ENCODE measurements at regions not wholly inside any gene's neighbourhood (a gene's known extent, or its start where the extent isn't known, plus 50 kb on each side); places are given as distances from the start of the nearest gene placed in this dataset.

DNA sequence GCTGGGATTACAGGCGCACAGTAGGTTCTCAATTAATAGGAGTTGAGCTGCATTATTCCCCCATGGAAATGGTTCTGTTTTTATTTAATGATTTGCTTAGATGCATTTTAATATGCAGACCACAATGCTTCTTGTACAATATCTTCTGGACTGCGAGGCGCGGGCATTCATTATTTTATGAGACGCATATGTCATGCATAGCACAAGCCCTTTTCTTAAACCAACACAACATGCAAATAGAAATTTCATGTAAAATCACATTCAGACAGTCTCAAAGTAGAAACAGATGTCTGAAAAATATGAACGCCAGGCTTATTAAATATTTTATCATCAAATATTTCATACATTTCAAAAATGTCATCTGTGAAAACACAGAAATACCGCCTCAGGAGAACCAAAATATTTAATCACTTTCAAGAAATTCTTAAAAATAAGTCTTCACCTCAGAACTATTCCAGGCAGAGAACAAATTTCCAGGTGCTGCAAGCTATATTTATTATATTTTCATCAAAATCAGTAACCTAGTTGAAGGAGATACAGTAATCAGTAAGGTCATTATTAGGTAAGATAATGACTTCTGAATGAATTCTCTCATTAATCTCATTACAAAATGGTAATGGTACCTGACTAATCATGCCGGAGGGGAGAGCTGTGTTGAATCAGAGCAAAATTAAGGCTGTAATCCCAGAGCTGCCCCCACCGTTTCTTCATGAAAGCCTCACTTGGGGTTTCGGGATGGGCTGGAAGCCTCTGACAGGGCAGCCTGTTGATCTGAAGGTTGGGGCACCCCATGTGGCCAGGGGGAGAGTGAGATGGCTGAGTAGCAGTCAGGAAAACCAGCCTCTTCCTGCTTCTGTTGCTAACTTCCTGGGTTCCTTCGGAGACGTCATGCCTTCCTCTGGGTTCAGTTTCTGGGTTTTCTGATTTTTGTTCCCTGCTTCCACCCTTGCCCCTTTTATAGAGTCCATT lies 133.9 kb upstream of the ZNF618 start:
- no peak for DNase-seq (ENCODE audit: low spot score)

DNA sequence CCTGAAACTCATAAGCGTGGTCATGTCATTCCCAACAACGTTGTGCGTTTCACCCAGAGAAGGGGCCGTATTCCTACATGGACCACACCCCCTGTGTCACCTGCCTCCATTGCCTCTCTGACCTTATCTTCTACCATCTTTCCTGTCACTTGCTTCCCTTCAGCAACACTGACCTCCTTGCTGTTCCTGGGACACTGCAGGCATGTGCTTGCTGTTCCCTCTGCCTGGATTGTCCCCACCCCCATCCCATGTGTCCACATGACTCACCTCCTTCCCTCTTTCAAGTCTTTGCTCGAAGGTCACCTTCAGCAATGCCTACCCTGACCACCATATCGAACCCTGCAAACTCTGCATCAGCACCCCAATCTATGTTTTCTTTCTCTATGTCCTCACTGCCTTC lies 133.2 kb upstream of the ZNF618 start:
- DNase-seq (ENCODE audit: low spot score), result no peak

DNA sequence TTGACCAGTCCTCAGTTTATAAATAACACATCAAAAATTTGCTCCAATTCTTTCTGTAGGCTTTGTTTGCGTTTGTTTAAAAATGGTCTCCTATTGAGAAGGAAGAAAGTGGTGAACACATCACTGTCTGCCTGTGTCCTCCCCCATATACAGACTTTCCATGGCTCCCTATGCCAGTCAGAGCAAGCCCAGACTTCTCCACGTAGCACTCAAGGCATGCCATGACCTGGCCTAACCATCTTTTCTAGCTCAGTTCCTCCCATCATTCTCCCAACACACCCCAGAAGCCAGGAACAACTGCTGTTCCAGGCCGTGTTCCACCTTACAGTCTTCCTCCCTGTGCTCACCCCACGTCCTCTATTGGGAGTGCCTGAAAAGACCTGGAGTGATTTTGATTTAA lies 129.6 kb upstream of the ZNF618 start:
- no peak for DNase-seq (ENCODE audit: low spot score)

DNA sequence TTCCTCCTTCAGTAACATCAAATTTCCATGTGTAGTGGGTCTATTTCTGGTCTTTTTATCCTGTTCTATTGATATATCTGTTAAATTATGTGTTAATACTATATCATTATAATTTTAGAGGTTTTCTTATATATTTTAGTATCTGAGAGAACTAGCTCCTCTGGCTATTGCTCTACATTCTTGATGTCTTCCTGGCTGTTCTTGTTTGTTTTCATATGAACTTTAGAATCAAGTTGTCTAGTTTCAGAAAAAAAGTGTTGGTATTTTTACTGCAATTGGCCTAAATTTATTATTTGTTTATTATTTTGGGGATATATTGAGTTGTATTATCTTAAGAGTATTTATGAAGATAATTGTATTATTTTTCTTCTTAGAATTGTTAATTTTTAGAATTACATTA lies 128.0 kb upstream of the ZNF618 start:
- no peak for DNase-seq (ENCODE audit: low spot score)

DNA sequence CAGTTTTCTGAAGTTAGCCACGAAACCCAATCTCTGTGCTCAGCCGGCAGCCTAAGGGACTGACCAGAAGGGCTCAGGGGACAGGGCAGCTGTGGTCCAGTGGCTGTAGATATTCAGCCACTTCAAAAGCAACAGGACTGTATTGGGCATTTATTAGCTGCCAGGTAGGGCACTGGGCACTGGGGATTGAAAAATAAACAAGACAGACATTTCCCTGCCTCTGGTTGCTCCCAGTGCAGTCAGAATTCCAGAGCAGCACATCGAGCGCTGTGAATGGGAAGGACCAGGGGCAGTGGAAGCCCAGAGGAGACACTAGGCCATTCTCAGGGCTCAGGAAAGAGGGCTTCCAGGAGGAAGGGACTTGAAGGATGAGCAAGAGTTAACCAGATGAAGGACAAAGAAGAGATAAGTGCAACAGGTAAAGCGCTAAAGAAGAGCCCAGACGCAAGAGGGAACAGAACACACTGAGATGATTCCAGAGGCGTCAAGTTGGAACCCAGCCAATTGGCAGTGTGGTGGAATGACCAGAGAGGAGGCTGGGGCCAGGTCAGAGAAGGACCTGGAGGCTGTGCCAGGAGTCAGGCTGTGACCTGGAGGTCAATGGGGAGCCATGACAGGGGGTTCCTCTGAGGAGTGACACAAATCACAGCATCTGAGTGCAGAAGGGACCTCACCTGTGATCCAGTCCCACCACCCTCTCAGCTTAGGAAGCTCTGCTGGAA lies 122.5 kb upstream of the ZNF618 start:
- no peak for DNase-seq (ENCODE audit: low spot score)

DNA sequence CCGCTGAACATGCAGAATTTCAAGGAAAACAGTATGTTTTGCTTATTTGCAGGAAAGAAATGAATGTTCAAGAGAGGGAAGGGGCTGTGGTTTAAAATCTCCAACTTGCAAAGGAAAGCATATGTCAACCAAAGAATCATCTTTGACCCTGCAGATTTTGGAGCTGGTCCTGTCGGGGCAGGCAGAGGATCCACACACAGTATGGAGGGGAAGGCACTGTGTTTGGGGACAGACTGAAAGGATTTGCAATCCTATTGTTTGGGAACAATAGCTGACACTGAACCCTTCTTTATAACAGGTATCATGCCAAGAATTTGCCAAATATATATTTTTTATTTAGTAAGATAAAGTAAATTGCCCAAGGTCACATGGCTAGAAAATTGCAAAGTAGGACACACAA lies 121.4 kb upstream of the ZNF618 start:
- no peak for DNase-seq (ENCODE audit: low spot score)

DNA sequence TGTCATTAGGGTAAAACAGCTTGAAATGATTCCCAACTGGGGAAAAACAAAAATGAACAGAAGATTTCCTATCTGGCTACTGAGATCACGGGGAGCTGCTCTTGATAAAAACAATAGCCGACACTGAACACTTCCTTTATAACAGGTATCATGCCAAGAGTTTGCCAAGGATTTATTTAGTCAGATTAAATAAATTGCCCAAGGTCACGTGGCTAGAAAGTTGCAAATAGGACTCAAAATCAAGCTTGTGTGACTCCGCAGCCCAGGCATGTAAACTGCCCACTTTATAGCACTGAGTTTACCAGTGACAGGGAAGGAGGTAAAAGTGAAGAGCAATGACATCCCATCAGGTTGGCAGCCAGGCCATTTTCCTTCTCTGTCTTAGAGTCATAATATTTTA lies 120.7 kb upstream of the ZNF618 start:
- no peak for DNase-seq (ENCODE audit: low spot score)

DNA sequence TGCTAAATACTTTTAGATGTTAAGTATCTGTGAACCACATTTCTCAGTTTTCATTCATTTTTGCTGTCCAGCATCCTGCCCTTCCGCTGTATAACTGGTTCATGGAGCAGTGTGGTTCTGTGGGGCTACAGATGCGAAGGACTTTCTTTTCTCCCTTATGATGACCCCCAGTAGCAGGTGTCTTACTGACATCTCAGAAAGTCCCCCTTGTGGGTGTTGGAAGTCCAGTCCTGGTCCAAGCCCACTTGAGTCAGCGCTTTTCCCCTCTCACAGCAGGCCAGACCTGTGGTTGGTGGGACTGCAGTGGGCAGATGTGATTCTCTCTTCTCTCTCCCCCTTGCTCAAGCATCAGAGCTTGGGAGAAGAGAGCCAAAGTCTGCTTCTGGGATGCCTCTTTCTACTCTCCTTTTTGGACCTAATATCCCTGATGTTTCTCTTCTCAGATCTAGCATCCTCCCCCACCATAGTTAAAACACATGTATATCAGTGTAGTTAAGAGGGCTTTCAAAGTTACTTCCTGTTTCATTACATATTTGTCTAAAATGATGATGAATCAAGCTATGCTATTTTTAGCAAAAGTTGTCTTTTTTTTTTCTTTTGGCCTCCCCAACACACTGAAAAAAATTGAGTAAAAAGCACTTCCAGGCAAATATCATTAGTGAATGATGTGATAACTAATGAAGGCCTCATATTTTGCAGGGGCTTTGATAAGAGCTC lies 119.5 kb upstream of the ZNF618 start:
- no peak for DNase-seq (ENCODE audit: low spot score)

DNA sequence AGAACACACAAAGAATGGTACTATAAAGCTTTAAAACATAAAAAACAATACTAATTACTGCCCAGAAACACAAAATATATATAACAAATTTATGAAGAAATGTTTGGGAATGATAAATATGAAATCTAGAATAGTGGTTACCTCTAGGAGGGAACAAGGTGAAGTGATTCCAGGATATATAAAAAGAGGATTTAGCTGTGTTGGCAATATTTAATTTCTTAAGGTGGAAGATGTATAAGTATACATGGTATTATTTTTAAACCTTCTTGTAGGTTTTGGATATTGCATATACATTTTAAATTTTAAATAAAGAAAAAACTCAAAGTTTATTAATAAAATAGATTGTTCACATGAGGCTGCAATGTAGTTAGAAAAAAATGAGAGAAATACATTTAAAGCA lies 112.7 kb upstream of the ZNF618 start:
- DNase-seq (ENCODE audit: low spot score), result no peak

DNA sequence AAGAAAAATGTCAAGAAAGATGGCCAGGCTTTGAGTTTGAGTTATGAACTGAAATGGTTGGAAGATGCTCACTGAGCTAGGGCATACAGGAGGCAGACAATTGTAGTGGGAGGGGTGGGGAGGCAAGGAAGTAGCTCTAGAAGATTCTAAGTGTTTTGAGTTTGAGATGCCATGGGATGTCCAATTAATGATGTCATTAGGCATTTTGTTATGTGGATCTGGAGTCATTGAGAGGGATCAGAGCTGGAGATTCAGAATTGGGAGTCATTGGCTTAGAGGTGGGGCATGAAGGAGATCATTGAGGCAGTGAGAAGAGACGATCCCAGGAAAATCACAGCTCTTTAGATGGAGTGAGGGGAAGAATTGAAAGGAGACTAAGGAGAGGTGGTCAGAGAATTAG lies 111.5 kb upstream of the ZNF618 start:
- no peak for DNase-seq (ENCODE audit: low spot score)

DNA sequence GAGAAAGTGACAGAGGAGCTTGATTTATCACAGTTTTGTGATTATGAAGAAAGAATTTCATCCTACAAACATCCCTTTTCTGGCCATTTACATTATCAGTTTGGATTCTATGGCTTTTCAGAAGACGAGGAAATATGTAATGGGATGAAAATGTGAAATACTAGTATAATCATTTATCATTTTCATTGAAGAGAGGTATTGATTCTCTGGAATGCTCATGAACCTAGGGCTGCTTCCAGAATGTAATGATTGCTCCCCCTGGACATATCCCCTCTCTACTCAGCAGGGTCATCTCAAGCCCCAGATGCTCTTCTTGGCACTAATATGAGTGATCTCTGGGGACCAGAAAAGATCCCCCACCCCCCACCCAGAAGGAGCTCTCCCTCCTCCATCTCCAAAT lies 106.7 kb upstream of the ZNF618 start:
- DNase-seq (ENCODE audit: low spot score), result no peak

DNA sequence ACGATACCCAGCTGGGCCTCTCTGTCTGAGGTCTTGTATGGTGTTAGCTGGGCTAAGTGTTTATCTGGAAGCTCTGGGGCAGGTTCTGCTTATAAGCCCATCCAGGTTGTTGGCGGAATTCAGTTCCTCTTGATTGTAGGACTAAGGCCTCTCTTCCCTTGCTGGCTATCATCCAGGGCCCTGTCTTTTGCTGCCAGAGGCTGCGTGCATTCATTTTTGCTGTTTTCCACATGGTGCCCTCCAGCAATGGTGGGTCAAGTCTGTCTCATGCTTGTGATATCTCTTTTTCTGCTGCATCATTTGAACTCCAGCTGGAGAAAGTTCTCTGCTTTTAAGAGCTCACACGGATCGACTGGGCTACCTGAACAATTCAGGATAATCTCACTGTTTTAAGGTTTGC lies 105.7 kb upstream of the ZNF618 start:
- DNase-seq (ENCODE audit: low spot score), result no peak

DNA sequence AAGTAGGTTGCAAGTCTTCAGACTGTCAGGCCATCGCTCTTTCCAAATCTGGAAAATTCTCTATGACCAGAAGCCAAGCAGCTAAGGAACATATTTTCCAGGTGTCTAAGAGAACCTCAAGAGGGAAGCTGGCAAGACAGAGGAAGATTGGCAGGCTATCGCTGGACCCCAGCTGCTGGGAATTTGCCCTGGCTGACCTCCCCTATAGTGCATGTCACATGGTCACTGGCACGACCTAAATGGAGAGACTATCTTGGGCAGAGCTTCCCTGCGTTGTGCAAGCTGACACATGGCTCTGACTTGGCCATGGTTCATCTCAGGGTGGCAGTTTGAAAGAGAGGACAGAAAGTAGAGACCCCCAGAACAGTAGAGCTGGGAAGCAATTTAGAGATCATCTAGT lies 104.9 kb upstream of the ZNF618 start:
- DNase-seq (ENCODE audit: low spot score), result no peak

DNA sequence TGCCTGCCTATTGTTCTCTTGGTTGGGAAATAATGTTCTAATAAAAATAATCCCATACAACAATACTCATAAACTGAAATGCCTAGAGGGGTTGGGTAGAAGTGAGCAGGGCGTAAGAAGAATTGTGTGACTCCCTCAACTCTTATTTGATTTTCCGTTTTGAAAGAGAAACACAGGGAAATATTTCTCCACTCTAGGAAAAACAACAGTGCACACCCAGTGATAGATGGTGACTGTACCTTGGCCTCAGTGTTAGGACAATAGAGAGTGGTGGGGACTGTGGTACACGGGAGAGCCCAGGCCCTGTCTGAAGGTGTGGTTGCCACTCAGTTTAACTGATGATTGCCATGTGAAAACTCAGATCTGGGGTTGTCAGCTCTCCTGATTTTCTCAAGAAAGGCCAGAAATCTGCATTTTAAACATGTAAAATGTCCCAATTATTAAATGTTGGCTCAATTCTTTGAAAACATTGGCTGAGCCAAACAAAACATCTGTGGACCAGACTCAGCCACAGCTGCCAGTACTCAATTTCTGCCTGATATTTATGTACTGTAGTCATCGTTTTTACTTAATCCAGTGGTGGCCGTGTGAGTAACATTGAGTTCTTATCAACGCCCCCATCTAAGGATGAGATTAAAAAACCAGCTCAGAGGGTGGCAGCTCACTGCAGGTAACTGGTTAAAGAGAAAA lies 103.8 kb upstream of the ZNF618 start:
- no peak for DNase-seq (ENCODE audit: low spot score)

DNA sequence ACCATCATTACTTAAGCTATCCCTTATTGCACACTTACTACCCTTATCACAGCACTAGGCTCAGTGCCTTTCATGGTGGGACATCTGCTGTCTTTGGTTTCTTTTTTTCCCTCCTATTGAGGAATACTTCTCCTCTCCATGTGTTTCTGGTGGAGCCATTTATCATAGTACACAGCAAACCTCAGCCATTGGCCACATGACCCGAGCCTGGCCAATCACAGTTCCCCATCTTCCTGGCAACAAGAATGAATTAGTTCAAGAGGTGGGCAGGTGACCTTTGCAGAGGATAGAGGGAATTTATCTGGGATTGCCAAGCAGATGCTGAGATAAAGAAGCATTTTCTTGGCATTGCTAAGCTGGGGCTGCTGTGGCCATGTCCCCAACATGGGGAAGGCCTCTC lies 101.1 kb upstream of the ZNF618 start:
- no peak for DNase-seq (ENCODE audit: low spot score)

DNA sequence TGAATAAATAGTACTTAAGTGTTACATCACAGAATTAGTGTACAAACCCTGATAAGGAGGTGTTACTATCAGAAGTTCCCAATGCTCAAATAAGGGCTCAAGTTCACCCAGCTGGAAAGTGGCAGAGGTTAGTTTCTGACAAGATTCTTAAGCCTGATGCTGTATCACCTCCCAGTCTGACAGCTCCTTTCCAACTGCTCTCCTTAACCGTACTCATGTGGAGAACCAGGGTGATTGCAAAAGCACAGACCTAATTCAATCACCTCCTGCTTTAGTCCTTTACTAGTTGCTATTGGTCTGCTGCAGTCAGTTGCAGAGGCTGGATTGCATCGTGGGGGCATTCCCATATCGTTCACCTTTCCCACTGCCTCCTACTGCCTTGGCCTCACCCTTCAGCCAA lies 100.4 kb upstream of the ZNF618 start:
- no peak for DNase-seq (ENCODE audit: low spot score)

DNA sequence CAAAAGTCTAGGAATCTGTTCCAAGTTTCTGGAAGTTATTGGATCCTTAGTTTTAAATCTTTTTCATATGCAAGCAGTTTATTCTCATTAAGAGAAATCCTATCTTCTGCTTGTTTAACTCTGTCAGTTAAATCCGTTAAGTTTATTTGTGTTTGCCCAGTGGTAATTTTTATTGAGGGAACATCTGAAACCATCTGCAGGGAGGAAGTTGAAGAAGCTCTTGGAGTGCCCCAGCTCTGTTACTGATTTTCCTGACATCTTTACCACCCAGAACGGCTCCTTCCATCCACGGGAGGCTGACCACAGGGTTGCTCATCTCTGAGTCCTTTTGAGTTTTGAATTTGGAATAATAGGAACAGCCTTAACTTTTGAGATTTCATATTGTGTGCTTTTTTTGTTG lies 99.9 kb upstream of the ZNF618 start:
- no peak for DNase-seq (ENCODE audit: low spot score)

DNA sequence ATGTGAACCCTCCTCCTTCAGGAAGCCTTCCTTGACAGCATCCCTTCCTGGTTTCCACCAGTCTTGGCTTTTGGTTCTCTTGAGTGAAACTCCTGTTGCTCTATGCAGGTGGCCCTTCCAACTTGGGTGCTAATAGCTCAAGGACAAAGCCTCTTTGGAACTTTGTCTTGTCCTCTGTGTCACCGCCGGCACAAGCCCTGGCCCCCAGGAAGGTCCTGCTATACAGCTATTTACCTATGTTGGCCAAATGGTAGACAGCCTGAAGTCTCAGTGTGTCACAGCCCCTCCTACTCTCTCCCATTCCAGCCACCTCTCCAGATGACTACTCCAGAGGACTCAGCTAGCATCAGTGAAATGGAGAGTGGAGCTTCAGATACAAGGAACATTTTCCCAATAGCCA lies 94.7 kb upstream of the ZNF618 start:
- no peak for DNase-seq (ENCODE audit: low spot score)

DNA sequence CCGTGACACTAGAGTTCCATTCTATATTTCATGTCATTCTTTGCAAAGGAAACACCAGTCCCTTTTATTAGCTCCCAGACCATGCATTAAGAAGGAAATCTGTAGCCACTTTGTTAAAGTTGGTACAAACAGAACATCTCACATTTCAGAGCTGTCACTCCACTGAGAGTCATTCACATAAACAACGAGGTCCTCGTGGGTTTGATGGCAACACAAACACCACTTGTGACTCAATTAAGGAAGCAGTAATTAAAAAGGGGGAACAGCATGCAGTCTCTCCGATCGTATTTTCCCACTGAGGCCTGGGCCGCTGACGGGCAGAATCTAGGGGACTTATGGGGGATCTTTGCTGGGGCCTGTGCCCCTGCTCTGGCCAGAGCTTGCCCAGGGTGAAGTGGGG lies 94.2 kb upstream of the ZNF618 start:
- no peak for DNase-seq (ENCODE audit: low spot score)

DNA sequence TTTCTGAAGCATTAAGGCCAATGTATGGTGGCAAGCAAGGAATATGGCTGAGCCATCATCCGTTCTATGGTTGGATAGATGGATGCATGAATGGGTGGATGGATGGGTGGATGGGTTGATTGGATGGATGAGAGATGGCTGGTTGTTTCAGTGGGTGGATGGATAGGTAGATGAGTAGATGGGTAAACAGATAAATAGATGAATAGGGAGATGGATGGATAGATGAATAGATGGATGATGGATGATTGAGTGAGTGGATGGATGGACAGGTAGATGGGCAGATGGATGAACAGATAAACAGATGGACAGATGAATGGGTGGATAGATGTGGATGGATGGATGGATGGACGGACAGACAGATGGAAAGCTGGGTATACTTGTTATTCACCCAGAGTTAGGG lies 92.6 kb upstream of the ZNF618 start:
- DNase-seq (ENCODE audit: low spot score), result no peak

DNA sequence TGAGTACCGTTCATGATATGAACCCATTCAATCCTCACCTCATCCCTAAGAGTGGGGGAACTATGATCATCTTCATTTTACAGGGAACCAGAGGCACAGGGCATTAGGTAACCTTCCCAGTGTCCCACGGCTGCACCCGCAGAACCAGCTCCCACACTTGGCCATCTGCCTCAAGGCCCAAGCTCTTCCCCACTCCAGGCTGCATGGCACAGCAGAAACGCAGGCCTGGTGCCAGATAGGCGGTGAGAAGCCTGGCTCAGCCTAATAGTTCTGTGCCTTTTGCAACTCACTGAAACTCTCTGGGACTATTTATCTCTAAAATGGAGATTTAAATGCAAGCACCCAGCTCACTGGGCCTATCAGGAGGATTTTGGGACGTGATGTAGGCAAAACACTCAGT lies 90.8 kb upstream of the ZNF618 start:
- DNase-seq (ENCODE audit: low spot score), result no peak

DNA sequence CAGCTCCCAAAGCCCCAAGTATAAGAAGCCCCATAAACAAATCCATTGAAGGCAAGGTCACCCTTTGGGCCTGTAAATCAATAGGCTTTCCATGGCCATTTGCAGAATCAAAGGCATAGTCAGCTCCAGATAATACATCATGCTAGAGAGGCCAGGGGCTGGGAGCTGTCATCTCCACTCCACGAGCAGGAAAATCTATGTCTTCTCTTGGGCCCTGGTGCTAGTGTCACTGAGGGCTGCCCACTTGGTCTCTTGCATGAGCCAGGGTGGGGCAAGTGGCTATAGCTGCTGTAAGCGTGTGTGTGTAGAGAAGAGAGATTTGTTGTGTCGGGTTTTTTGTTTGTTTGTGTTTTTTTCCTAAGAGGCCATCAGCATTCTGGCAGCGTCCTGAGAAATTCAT lies 90.0 kb upstream of the ZNF618 start:
- DNase-seq (ENCODE audit: low spot score), result no peak
